HepG2 (cell line): ENCODE measurements at regions not wholly inside any gene's neighbourhood (a gene's known extent, or its start where the extent isn't known, plus 50 kb on each side); places are given as distances from the start of the nearest gene placed in this dataset.

Experiments
- CTCF ChIP-seq: sonication (generic); formaldehyde crosslinking; IDR thresholded peaks from 2 replicates; pipeline ENCODE4 v1.5.0; 2020; ENCODE audit warnings: mild to moderate bottlenecking, missing genetic modification reagents, moderate library complexity
- EP300 ChIP-seq, 3 experiments: sonication (generic) in 1 of 3; formaldehyde crosslinking in 1 of 3; IDR thresholded peaks; 2 replicates each; pipeline versions ENCODE4 v1.5.1 to v1.6.1; 2011 to 2020; ENCODE audit warnings: low read depth in 2 of 3, low read length in 2 of 3, borderline replicate concordance in 1 of 3, improper control_type of control experiment in 1 of 3, mild to moderate bottlenecking in 1 of 3, missing genetic modification reagents in 1 of 3, moderate library complexity in 1 of 3
- ESRRA ChIP-seq: sonication (generic); formaldehyde crosslinking; IDR thresholded peaks from 2 replicates; pipeline ENCODE4 v1.5.1; 2020; ENCODE audit warnings: mild to moderate bottlenecking, low read depth, missing genetic modification reagents
- EZH2 ChIP-seq: conservative IDR thresholded peaks from 2 replicates; pipeline ENCODE4 v1.6.1; 2012; ENCODE audit warnings: mild to moderate bottlenecking, low read depth, low read length, moderate library complexity
- GABPA ChIP-seq, 2 experiments: IDR thresholded peaks; 2 replicates each; pipeline ENCODE4 v1.6.1; 2011 to 2016; ENCODE audit warnings: low read depth in 2 of 2, low read length in 1 of 2, missing biosample characterization in 1 of 2, missing genetic modification characterization in 1 of 2
- MEIS1 ChIP-seq: sonication (generic); formaldehyde crosslinking; IDR thresholded peaks from 2 replicates; pipeline ENCODE4 v1.9.0; 2021; ENCODE audit warnings: mild to moderate bottlenecking, missing genetic modification reagents, moderate library complexity, borderline replicate concordance
- POLR2AphosphoS2 ChIP-seq: IDR thresholded peaks from 2 replicates; pipeline ENCODE4 v1.6.1; 2011; ENCODE audit warnings: low read depth, low read length, improper control_type of control experiment
- RERE ChIP-seq: IDR thresholded peaks from 2 replicates; pipeline ENCODE4 v1.6.1; 2016; ENCODE audit warnings: low read depth, missing genetic modification reagents, missing compliant biosample characterization
- RFX1 ChIP-seq: fragments of 450-650 bp; IDR thresholded peaks from 2 replicates; pipeline ENCODE4 v1.6.1; 2017
- ZKSCAN1 ChIP-seq: fragments of 150-350 bp; IDR thresholded peaks from 2 replicates; pipeline ENCODE4 v1.6.1; 2014; ENCODE audit warnings: low read length
- ZNF121 ChIP-seq: sonication (generic); formaldehyde crosslinking; IDR thresholded peaks from 2 replicates; pipeline ENCODE4 v1.5.0; 2020; ENCODE audit warnings: mild to moderate bottlenecking, missing genetic modification reagents
- ZNF350 ChIP-seq: sonication (generic); formaldehyde crosslinking; IDR thresholded peaks from 2 replicates; pipeline ENCODE4 v1.4.0; 2020; ENCODE audit warnings: mild to moderate bottlenecking, low read depth, missing genetic modification reagents, borderline replicate concordance
- TF ChIP-seq, protein P1 (sequence below), 2 experiments: sonication (generic) in 1 of 2; formaldehyde crosslinking in 1 of 2; IDR thresholded peaks; 2 replicates each; pipeline versions ENCODE4 v1.5.1 to v1.6.1; 2011 to 2020; ENCODE audit warnings: borderline replicate concordance in 1 of 2, low read depth in 1 of 2, low read length in 1 of 2, mild to moderate bottlenecking in 1 of 2, missing genetic modification reagents in 1 of 2, moderate library complexity in 1 of 2

GRCh38 chr13:22298530-22298929 is 627.7 kb downstream of the FGF9 start:
- TF ChIP-seq ZKSCAN1: no peak
- no peak for TF ChIP-seq EZH2
- no peak for TF ChIP-seq RERE (CRISPR knock-in tag)
- TF ChIP-seq, protein P1, sequence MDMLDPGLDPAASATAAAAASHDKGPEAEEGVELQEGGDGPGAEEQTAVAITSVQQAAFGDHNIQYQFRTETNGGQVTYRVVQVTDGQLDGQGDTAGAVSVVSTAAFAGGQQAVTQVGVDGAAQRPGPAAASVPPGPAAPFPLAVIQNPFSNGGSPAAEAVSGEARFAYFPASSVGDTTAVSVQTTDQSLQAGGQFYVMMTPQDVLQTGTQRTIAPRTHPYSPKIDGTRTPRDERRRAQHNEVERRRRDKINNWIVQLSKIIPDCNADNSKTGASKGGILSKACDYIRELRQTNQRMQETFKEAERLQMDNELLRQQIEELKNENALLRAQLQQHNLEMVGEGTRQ (IDR thresholded peaks at IDR 0.05; ENCODE audit: low read depth, low read length): no peak
- TF ChIP-seq, protein P1 (CRISPR knock-in tag; IDR thresholded peaks at IDR 0.05; ENCODE audit: borderline replicate concordance): no peak
- no peak for TF ChIP-seq ZNF350
- no peak for TF ChIP-seq ESRRA (CRISPR knock-in tag)
- TF ChIP-seq RFX1: no peak
- TF ChIP-seq CTCF: no peak
- TF ChIP-seq MEIS1 (CRISPR knock-in tag): no peak
- TF ChIP-seq EP300 (IDR thresholded peaks at IDR 0.05; ENCODE audit: low read depth in 2 of 2, low read length in 2 of 2): no peak
- no peak for TF ChIP-seq EP300 (CRISPR knock-in tag; IDR thresholded peaks at IDR 0.05; ENCODE audit: borderline replicate concordance)
- TF ChIP-seq POLR2AphosphoS2: no peak
- no peak for TF ChIP-seq GABPA (IDR thresholded peaks at IDR 0.05; ENCODE audit: low read depth, low read length)
- no peak for TF ChIP-seq GABPA (CRISPR knock-in tag; IDR thresholded peaks at IDR 0.05; ENCODE audit: low read depth)
- TF ChIP-seq ZNF121: no peak
